Esophagus squamous epithelium (tissue), 4 donors: ENCODE measurements at regions not wholly inside any gene's neighbourhood (a gene's known extent, or its start where the extent isn't known, plus 50 kb on each side); places are given as distances from the start of the nearest gene placed in this dataset.

Experiments
- POLR2A ChIP-seq, 4 donors: fragments of 450-650 bp; IDR thresholded peaks; one replicate each; pipeline ENCODE4 v1.6.1; 2017; ENCODE audit warnings: antibody characterized with exemption in 4 of 4, mild to moderate bottlenecking in 4 of 4, moderate library complexity in 3 of 4
- TF ChIP-seq, protein P1 (sequence below), 6 experiments: fragments of 450-650 bp in 4 of 6; fragments of 200-600 bp in 2 of 6; sonication (generic) in 2 of 6; IDR thresholded peaks; one replicate each; pipeline ENCODE4 v1.5.1; 2016 to 2019; ENCODE audit warnings: antibody characterized with exemption in 6 of 6, mild to moderate bottlenecking in 4 of 6, moderate library complexity in 4 of 6

DNA sequence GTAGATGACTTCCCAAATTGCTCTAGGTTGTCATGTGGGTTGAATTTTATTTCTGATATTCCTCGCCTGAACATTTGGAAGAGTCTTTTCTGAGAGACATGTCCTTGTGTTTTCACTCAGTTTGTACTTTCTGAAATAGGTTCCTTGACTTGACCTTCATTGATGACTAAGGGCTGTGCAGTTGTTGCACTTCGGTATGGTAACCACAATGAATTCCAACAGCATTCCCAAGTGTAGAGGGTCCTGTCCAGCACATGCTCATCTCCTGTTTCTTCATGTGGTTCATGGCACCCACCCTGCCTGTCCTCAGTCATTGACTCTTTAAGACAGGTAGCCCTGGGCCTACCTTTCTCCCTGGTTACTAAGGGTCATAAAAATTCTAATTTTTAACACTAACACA lies 527.8 kb downstream of the MTRR start:
- TF ChIP-seq, protein P1, sequence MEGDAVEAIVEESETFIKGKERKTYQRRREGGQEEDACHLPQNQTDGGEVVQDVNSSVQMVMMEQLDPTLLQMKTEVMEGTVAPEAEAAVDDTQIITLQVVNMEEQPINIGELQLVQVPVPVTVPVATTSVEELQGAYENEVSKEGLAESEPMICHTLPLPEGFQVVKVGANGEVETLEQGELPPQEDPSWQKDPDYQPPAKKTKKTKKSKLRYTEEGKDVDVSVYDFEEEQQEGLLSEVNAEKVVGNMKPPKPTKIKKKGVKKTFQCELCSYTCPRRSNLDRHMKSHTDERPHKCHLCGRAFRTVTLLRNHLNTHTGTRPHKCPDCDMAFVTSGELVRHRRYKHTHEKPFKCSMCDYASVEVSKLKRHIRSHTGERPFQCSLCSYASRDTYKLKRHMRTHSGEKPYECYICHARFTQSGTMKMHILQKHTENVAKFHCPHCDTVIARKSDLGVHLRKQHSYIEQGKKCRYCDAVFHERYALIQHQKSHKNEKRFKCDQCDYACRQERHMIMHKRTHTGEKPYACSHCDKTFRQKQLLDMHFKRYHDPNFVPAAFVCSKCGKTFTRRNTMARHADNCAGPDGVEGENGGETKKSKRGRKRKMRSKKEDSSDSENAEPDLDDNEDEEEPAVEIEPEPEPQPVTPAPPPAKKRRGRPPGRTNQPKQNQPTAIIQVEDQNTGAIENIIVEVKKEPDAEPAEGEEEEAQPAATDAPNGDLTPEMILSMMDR (IDR thresholded peaks at IDR 0.05): no peak
- TF ChIP-seq POLR2A (IDR thresholded peaks at IDR 0.05): no peak
